OCI-LY3 (cell line): ENCODE measurements at regions not wholly inside any gene's neighbourhood (a gene's known extent, or its start where the extent isn't known, plus 50 kb on each side); places are given as distances from the start of the nearest gene placed in this dataset.

Experiments used
- H2AFZ ChIP-seq: fragments of 200-600, 300-600 bp; shearing (Covaris generic); 2 replicates; pipeline ENCODE4 v1.6.0; 2014; ENCODE audit warnings: antibody characterized with exemption, low read depth, low read length
- H3K27ac ChIP-seq: fragments of 200-600, 300-600 bp; sonication (generic); 2 replicates; pipeline ENCODE4 v1.5.1; 2014; ENCODE audit warnings: mild to moderate bottlenecking, low read length, moderate library complexity, mixed read lengths
- H3K27me3 ChIP-seq: fragments of 200-600, 300-600 bp; sonication (generic); 2 replicates; pipeline ENCODE4 v1.6.1; 2014; ENCODE audit warnings: low read depth, low read length, mixed read lengths
- H3K36me3 ChIP-seq: fragments of 200-600, 300-600 bp; sonication (generic); replicated peaks from 2 replicates; pipeline ENCODE3; 2014; ENCODE audit warnings: low read depth, low read length, mixed read lengths
- H3K4me1 ChIP-seq: fragments of 300-600, 200-600 bp; sonication (generic); 2 replicates; pipeline ENCODE4 v1.6.1; 2014; ENCODE audit warnings: low read length, mixed read lengths
- H3K4me2 ChIP-seq: fragments of 200-600, 300-600 bp; sonication (generic); 2 replicates; pipeline ENCODE4 v1.6.1; 2014; ENCODE audit warnings: low read length, mixed read lengths
- H3K4me3 ChIP-seq: fragments of 300-600, 200-600 bp; sonication (generic); 2 replicates; pipeline ENCODE4 v1.5.1; 2014; ENCODE audit warnings: antibody characterized with exemption, mild to moderate bottlenecking, low read length, moderate library complexity
- H3K79me2 ChIP-seq: fragments of 300-600, 200-600 bp; shearing (Covaris generic); 2 replicates; pipeline ENCODE4 v1.6.1; 2014; ENCODE audit warnings: mild to moderate bottlenecking, low read length, mixed read lengths
- H3K9ac ChIP-seq: fragments of 300-600, 200-600 bp; shearing (Covaris generic); 2 replicates; pipeline ENCODE4 v1.6.0; 2014; ENCODE audit warnings: mild to moderate bottlenecking, low read length, moderate library complexity
- H3K9me3 ChIP-seq: fragments of 200-600, 300-600 bp; shearing (Covaris generic); 2 replicates; pipeline ENCODE4 v1.6.1; 2014; ENCODE audit warnings: low read length, mixed read lengths; ENCODE audit not compliant: insufficient read depth
- H4K20me1 ChIP-seq: fragments of 200-600, 300-600 bp; sonication (generic); 2 replicates; pipeline ENCODE4 v1.6.1; 2016; ENCODE audit warnings: low read length, mixed read lengths; ENCODE audit not compliant: insufficient read depth
- CTCF ChIP-seq: fragments of 200-600, 300-600 bp; sonication (generic); IDR thresholded peaks from 2 replicates; pipeline ENCODE4 v1.5.1; 2014; ENCODE audit warnings: antibody characterized with exemption, low read length, low read depth
- EZH2phosphoT487 ChIP-seq: fragments of 200-600 bp; shearing (Covaris generic); IDR thresholded peaks from 2 replicates; pipeline ENCODE4 v1.6.1; 2018; ENCODE audit warnings: antibody characterized with exemption, mixed run types, low read depth

DNA sequence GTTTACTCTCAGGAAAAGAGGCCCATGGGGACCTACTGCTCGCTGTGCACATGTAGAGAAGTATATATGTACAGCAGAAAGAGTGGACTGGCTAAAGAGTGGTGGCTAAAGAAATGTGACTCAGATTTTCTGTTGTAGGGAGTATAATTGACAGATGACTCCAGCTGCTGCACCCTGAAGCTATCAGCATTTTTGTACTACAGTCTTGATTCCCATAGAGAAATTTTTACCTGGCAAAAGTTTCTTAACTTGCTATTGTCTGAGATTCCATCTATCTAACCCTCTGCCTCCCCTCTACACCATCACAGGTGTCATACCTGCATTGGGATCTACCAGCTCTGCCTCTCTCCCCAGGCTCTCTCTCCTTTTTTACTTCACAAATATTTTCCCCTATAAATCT, 296.0 kb upstream of the KYNU start:
- TF ChIP-seq EZH2phosphoT487: no peak
- no peak for TF ChIP-seq CTCF
- peaks cover 22% of the 10 kb centered on the region for H3K4me1 ChIP-seq
- no peaks in the 10 kb centered on the region for H4K20me1 ChIP-seq
- no peaks in the 10 kb centered on the region for H3K79me2 ChIP-seq
- no peaks in the 10 kb centered on the region for H3K9me3 ChIP-seq
- H3K27me3 ChIP-seq: no peaks in the 10 kb centered on the region
- H3K4me2 ChIP-seq: no peak overlapping the region
- H3K9ac ChIP-seq: no peak overlapping the region
- no peak overlapping the region for H3K27ac ChIP-seq
- H2AFZ ChIP-seq: no peak overlapping the region
- no peak overlapping the region for H3K4me3 ChIP-seq
- no peaks in the 10 kb centered on the region for H3K36me3 ChIP-seq

DNA sequence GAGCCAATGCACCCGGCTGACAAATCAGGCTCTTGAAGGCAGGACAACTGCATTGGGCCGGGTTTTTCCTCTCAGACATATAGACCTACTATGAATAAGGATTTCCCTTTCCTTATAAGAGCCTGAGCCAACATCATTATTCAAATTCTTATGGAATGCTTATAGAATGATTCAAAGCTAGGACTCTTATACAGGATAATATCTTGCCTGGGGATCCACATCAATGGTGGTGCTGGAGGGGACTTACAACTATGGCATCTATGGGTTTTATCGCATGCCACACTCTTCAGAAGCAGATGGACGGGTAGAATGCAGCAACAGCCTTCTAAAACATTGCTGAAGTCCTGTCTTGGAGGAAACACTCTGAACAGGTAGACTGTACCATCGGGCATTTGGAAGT, 296.8 kb upstream of the KYNU start:
- H3K27ac ChIP-seq: no peak overlapping the region
- no peaks in the 10 kb centered on the region for H3K36me3 ChIP-seq
- H3K27me3 ChIP-seq: no peaks in the 10 kb centered on the region
- no peak overlapping the region for H3K9ac ChIP-seq
- H4K20me1 ChIP-seq: no peaks in the 10 kb centered on the region
- H3K79me2 ChIP-seq: no peaks in the 10 kb centered on the region
- no peak overlapping the region for H2AFZ ChIP-seq
- no peak for TF ChIP-seq EZH2phosphoT487
- TF ChIP-seq CTCF: no peak
- no peaks in the 10 kb centered on the region for H3K9me3 ChIP-seq
- no peak overlapping the region for H3K4me3 ChIP-seq
- H3K4me2 ChIP-seq: no peak overlapping the region
- peaks cover 15% of the 10 kb centered on the region for H3K4me1 ChIP-seq

GRCh38 chr2:142575561-142575960, 301.9 kb upstream of the KYNU start:
- H3K4me2 ChIP-seq: no peak overlapping the region
- no peak for TF ChIP-seq EZH2phosphoT487
- TF ChIP-seq CTCF: no peak
- H3K27me3 ChIP-seq: no peaks in the 10 kb centered on the region
- H3K27ac ChIP-seq: no peak overlapping the region
- H3K9me3 ChIP-seq: no peaks in the 10 kb centered on the region
- no peak overlapping the region for H3K9ac ChIP-seq
- no peaks in the 10 kb centered on the region for H3K4me1 ChIP-seq
- no peaks in the 10 kb centered on the region for H3K36me3 ChIP-seq
- H3K79me2 ChIP-seq: no peaks in the 10 kb centered on the region
- H3K4me3 ChIP-seq: no peak overlapping the region
- H4K20me1 ChIP-seq: no peaks in the 10 kb centered on the region
- H2AFZ ChIP-seq: no peak overlapping the region

DNA sequence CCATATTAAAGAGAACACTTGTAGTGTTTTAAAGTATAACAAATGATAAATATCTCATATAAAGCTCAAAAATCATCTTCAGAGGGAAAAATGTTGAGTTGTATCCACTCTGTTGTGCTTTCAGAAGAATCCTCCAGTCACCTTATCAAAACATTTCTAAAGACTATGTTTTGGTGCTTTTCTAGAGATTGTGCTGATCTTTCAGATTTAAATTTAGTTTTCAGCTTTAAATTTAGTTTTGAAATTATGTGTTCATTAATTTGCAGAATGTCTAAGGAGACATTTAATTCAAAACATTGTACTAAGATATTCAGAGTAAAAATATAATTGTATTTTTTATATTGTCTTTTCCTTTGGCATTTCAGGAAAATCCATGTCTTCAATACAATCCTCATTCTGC, 303.1 kb upstream of the KYNU start:
- no peak overlapping the region for H3K4me3 ChIP-seq
- no peak overlapping the region for H3K4me2 ChIP-seq
- no peaks in the 10 kb centered on the region for H3K36me3 ChIP-seq
- no peak overlapping the region for H2AFZ ChIP-seq
- TF ChIP-seq CTCF (no peak), EZH2phosphoT487 (no peak)
- no peaks in the 10 kb centered on the region for H3K27me3 ChIP-seq
- H3K27ac ChIP-seq: no peak overlapping the region
- no peaks in the 10 kb centered on the region for H3K9me3 ChIP-seq
- H3K79me2 ChIP-seq: no peaks in the 10 kb centered on the region
- no peaks in the 10 kb centered on the region for H3K4me1 ChIP-seq
- no peaks in the 10 kb centered on the region for H4K20me1 ChIP-seq
- H3K9ac ChIP-seq: no peak overlapping the region
